Stomach (tissue), 8 donors: ENCODE measurements at regions not wholly inside any gene's neighbourhood (a gene's known extent, or its start where the extent isn't known, plus 50 kb on each side); places are given as distances from the start of the nearest gene placed in this dataset.

ENCODE experiments used
- DNase-seq, 2 donors: peaks; one replicate each; pipeline versions ENCODE4 v3.0.0 to v3.0.0-alpha.2; 2013 to 2019
- H3K27ac ChIP-seq, 5 donors: fragments of 200-600 bp in 4 of 5; sonication (generic) in 4 of 5; one replicate each; pipeline ENCODE4 v1.5.1; 2013 to 2019; ENCODE audit warnings: mild to moderate bottlenecking in 1 of 5, moderate library complexity in 1 of 5
- H3K27me3 ChIP-seq, 3 donors: fragments of 200-600 bp; sonication (generic); one replicate each; pipeline ENCODE4 v1.5.1; 2017 to 2019; ENCODE audit warnings: mixed run types in 1 of 3
- H3K36me3 ChIP-seq, 4 donors: fragments of 200-600 bp; sonication (generic); 1 replicate in 3 of 4; 2 replicates in 1 of 4; pipeline ENCODE4 v1.5.1; 2016 to 2019
- H3K4me1 ChIP-seq, 4 donors: fragments of 200-600 bp; sonication (generic); one replicate each; pipeline ENCODE4 v1.5.1; 2016 to 2019
- H3K4me3 ChIP-seq, 4 donors: fragments of 200-600 bp; sonication (generic) in 3 of 4; one replicate each; pipeline ENCODE4 v1.5.1; 2016 to 2019; ENCODE audit warnings: mild to moderate bottlenecking in 1 of 4
- H3K9me3 ChIP-seq, 4 donors: fragments of 200-600 bp; sonication (generic); one replicate each; pipeline ENCODE4 v1.5.1; 2016 to 2019
- CTCF ChIP-seq, 7 experiments: fragments of 450-650 bp in 4 of 7; fragments of 200-600 bp in 3 of 7; sonication (generic) in 3 of 7; IDR thresholded peaks; one replicate each; pipeline ENCODE4 v1.5.1; 2016 to 2019; ENCODE audit warnings: antibody characterized with exemption in 7 of 7, control low read depth in 2 of 7, mild to moderate bottlenecking in 1 of 7
- EP300 ChIP-seq: sonication (generic); formaldehyde crosslinking; IDR thresholded peaks from one replicate; pipeline ENCODE4 v1.6.1; 2017; ENCODE audit warnings: antibody characterized with exemption
- POLR2A ChIP-seq, 4 donors: fragments of 450-650 bp; IDR thresholded peaks; one replicate each; pipeline ENCODE4 v1.6.1; 2016; ENCODE audit warnings: antibody characterized with exemption in 4 of 4, control low read depth in 2 of 4, mild to moderate bottlenecking in 1 of 4, moderate library complexity in 1 of 4
- POLR2AphosphoS5 ChIP-seq, 3 donors: sonication (generic); formaldehyde crosslinking; IDR thresholded peaks; one replicate each; pipeline ENCODE4 v1.6.1; 2016; ENCODE audit warnings: antibody characterized with exemption in 3 of 3
- WGBS, 5 donors: extraction: QIAGEN DNeasy Blood & Tissue Kit in 3 of 5; methylation state at CpG; one replicate each; pipeline versions ENCODE4 v1.1.5 to v1.1.7; 2013 to 2018; 5-methylcytosine and 5-hydroxymethylcytosine counted together
- intact Hi-C: fragments of 100-400 bp; cut with DNase I; formaldehyde crosslinking; loops from one replicate; pipeline ENCODE4 v1.15.1; 2023; ENCODE audit warnings: low total_unique reads
- donor health status: healthy with polysubstance abuse.
- donor health status: Bipolar disorder and iron deficiency.
- donor health status: healthy.

GRCh38 chr7:125683156-125683555 is 753.5 kb upstream of the POT1 start:
- Histone ChIP-seq H3K9me3 (no peaks in the 10 kb centered on the region), H3K27ac (no peak overlapping the region), H3K4me3 (no peak overlapping the region), H3K27me3 (no peaks in the 10 kb centered on the region), H3K36me3 (no peaks in the 10 kb centered on the region), H3K4me1 (no peaks in the 10 kb centered on the region)
- no peak for DNase-seq
- intact Hi-C loops, result no loop called here
- TF ChIP-seq EP300, result no peak
- TF ChIP-seq POLR2A (IDR thresholded peaks at IDR 0.05), result no peak
- TF ChIP-seq POLR2AphosphoS5 (IDR thresholded peaks at IDR 0.05), result no peak
- no peak for TF ChIP-seq CTCF (IDR thresholded peaks at IDR 0.05)

DNA sequence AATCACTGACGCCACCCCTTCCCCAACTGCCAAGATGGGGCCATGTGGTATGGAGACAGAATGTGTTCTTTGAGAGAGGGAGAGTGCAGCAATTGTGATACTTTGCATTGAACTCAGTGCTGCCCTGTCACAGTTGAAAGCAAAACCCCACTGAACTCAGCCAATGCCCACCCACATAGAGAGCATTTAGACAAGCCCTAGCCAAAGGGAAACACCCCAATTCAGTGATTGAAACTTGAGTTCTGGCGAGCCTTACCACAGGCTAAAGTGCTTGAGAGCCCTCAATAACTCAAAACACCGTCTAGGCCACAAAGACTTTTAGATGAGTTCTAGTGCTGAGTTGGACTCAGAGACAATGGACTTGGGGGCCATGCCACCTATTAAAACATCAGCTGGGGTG is 751.9 kb upstream of the POT1 start:
- Histone ChIP-seq H3K27ac (no peak overlapping the region), H3K4me3 (no peak overlapping the region), H3K9me3 (no peaks in the 10 kb centered on the region), H3K4me1 (no peaks in the 10 kb centered on the region), H3K27me3 (no peaks in the 10 kb centered on the region), H3K36me3 (no peaks in the 10 kb centered on the region)
- intact Hi-C loops, result no loop called here
- TF ChIP-seq POLR2A (IDR thresholded peaks at IDR 0.05), result no peak
- TF ChIP-seq POLR2AphosphoS5 (IDR thresholded peaks at IDR 0.05), result no peak
- no peak for TF ChIP-seq EP300
- TF ChIP-seq CTCF (IDR thresholded peaks at IDR 0.05), result no peak
- DNase-seq, result peak in 1 of 2 donors; percentile 4
- WGBS, 5 donors, result 79 to 87% (median 84%) methylated on average over 3 of the region's 3 CpGs

GRCh38 chr7:125678771-125679170 is 749.1 kb upstream of the POT1 start:
- TF ChIP-seq CTCF (IDR thresholded peaks at IDR 0.05), result no peak
- TF ChIP-seq POLR2AphosphoS5 (IDR thresholded peaks at IDR 0.05), result no peak
- TF ChIP-seq POLR2A (IDR thresholded peaks at IDR 0.05), result no peak
- no peak for TF ChIP-seq EP300
- no peak overlapping the region for H3K4me3 ChIP-seq
- H3K27me3 ChIP-seq, result no peaks in the 10 kb centered on the region
- 72 to 79% (median 74%) methylated on average over 2 of the region's 2 CpGs for WGBS, 5 donors
- H3K36me3 ChIP-seq, result no peaks in the 10 kb centered on the region
- intact Hi-C loops, result no loop called here
- DNase-seq, result no peak
- no peaks in the 10 kb centered on the region for H3K9me3 ChIP-seq
- no peak overlapping the region for H3K27ac ChIP-seq
- H3K4me1 ChIP-seq, result no peaks in the 10 kb centered on the region

DNA sequence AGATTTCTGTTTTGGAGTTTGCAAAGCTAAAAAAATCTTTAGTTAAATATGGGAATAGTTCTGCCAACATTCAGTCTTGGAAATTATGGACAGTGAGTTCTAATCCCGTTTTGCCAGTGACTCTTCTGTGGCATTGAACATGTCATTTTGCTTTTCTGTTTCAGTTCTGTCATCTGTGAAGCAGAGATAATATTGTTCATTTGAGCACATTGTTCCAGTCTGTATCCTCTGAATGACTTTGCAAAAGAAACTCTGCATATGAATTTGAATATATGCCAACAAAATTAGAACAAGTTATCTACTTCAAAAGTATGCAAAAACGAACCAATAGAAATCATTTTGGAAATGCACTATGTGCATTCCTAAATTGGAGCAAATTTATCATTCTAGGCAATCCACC is 746.0 kb upstream of the POT1 start:
- no peaks in the 10 kb centered on the region for H3K36me3 ChIP-seq
- WGBS, 5 donors, result 47 to 59% (median 51%) methylated on average over 2 of the region's 2 CpGs
- intact Hi-C loops, result no loop called here
- no peaks in the 10 kb centered on the region for H3K9me3 ChIP-seq
- no peaks in the 10 kb centered on the region for H3K27me3 ChIP-seq
- no peaks in the 10 kb centered on the region for H3K4me1 ChIP-seq
- no peak for TF ChIP-seq POLR2AphosphoS5 (IDR thresholded peaks at IDR 0.05)
- DNase-seq, result no peak
- H3K4me3 ChIP-seq, result no peak overlapping the region
- no peak overlapping the region for H3K27ac ChIP-seq

- intact Hi-C loops, result no loop called here
- 85 to 96% (median 93%) methylated on average over 4 of the region's 4 CpGs for WGBS, 5 donors
- Histone ChIP-seq H3K4me3 (no peak overlapping the region), H3K36me3 (no peaks in the 10 kb centered on the region), H3K4me1 (no peaks in the 10 kb centered on the region), H3K27me3 (no peaks in the 10 kb centered on the region), H3K9me3 (no peaks in the 10 kb centered on the region), H3K27ac (no peak overlapping the region)
- DNase-seq, result no peak
- TF ChIP-seq POLR2A (IDR thresholded peaks at IDR 0.05) (no peak), EP300 (no peak), POLR2AphosphoS5 (IDR thresholded peaks at IDR 0.05) (no peak), CTCF (IDR thresholded peaks at IDR 0.05) (no peak)
Measured at GRCh38 chr7:125675169-125675568, 745.5 kb upstream of the POT1 start.
